ENCODE measurements at regions not wholly inside any gene's neighbourhood (a gene's known extent, or its start where the extent isn't known, plus 50 kb on each side); places are given as distances from the start of the nearest gene placed in this dataset.
A peak's percentile ranks its signal among the peaks of the same experiment; 100 is the strongest.
"Not testable (repeated sequence)": the region's sequence is repeated elsewhere in the genome, so short reads cannot be mapped to it uniquely, and the experiment has no call there.

DNA sequence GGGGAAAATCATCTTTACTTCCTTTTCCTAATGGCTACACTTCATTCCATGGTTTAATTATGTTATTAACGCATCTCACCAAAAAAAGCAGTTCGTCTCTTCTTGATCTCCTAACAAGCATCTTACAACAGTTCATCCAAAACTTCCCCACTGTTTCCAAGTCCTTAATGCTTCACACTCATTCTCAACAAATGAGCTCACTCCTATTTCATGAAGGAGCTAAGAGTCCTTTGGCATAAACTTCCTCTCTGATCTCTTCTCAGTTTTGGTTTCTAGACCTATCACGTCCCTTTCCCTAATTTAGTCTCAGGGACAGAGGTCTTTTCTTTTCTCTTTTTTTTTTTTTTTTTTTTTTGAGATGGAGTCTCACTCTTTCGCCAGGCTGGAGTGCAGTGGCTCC is 205.9 kb upstream of the SLC39A10 start:
- DNase-seq: no peak

GRCh38 chr2:195450552-195451113 is 206.4 kb upstream of the SLC39A10 start:
- no peak for DNase-seq

GRCh38 chr2:195447323-195447975 is 209.6 kb upstream of the SLC39A10 start:
- DNase-seq: no peak

- DNase-seq: no peak
Observed at GRCh38 chr2:195445639-195446038, 211.4 kb upstream of the SLC39A10 start.

- no peak for DNase-seq
Observed at GRCh38 chr2:195443926-195444325, 213.1 kb upstream of the SLC39A10 start.

- DNase-seq: no peak
Observed at GRCh38 chr2:195442458-195443175, 214.4 kb upstream of the SLC39A10 start.

DNA sequence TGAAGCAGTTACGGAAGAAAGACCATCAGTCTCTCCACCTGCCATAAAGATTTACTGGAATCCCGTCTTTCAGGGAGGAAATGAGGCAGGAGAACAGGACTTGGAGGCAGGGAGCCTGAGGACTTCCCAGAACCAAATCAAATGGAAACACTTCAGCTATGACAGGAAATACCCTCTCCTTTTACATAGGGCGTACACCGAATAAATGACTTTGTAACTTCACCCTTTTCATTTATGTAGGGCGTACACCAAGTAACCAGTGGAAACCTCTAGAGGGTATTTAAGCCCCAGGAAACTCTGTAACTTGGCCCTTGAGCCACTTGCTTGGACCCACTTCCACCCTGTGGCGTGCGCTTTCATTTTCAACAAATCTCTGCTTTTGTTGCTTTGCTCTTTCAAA is 218.3 kb upstream of the SLC39A10 start:
- no peak for DNase-seq

DNA sequence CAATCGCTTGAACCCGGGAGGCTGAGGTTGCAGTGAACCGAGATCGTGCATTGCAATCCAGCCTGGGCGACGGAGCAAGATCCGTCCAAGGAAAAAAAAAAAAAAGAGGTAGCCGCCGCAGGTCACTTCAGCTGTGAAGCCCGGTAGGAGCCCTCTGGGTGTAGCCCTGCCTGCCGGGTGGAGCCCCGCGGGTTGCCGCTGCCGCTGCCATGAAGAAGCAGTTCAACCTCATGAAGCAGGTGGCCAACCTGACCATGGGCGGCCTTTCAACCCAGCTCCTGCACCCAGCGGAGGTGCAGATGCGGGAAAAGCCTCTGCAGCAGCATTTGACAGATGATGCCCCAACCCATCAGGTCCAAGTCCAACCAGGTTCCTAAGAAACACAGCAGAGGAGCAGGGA is 219.5 kb upstream of the SLC39A10 start:
- DNase-seq: no peak

GRCh38 chr2:195434346-195434745 is 222.7 kb upstream of the SLC39A10 start:
- no peak for DNase-seq

GRCh38 chr2:195433729-195434128 is 223.3 kb upstream of the SLC39A10 start:
- DNase-seq: not testable (repeated sequence)

DNA sequence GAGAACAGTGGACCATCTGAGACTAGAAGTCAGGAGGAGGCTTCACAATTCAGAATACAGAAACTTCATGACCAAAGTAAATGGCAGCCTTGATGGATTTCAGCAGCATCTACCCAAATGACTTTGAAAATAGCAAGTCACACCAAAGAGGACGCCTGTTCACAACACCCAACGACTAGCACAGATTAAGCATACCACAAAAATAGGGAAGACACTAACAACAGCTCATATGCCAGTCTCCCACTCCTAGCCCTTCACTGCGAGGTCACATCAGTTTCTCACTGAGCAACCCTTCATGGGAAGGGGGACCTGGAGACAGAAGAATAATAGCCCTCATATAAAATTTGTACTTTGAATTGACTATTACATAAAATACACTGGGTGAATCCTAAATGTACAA is 228.4 kb upstream of the SLC39A10 start:
- DNase-seq: no peak

GRCh38 chr2:195425328-195425727 is 231.7 kb upstream of the SLC39A10 start:
- no peak for DNase-seq

- no peak for DNase-seq
Observed at GRCh38 chr2:195419033-195419432, 238.0 kb upstream of the SLC39A10 start.

DNA sequence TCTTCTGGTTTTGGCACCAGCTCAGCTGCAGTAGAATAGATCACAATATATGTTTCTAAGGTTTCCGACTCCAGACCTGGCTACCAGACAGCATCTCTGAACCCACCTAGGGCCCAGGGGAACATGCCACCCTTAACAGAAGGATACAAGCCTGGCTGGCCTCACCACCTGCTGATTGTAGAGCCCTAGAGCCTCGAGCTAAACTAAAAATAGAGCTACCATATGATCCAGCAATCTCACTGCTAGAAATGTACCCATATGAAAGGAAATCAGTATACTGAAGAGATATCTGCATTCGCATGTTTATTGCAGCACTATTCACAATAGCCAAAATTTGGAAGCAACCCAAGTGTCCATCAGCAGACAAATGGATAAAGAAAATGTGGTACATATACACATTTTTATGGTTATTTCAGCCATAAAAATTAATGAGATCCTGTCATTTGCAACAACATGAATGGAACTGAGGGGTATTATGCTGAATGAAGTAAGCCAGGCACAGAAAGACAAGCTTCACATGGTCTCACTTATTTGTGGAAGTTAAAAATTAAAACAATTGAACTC is 242.4 kb upstream of the SLC39A10 start:
- peak; percentile 18 to 47 for DNase-seq

- DNase-seq: no peak
Observed at GRCh38 chr2:195413944-195414343, 243.1 kb upstream of the SLC39A10 start.

DNA sequence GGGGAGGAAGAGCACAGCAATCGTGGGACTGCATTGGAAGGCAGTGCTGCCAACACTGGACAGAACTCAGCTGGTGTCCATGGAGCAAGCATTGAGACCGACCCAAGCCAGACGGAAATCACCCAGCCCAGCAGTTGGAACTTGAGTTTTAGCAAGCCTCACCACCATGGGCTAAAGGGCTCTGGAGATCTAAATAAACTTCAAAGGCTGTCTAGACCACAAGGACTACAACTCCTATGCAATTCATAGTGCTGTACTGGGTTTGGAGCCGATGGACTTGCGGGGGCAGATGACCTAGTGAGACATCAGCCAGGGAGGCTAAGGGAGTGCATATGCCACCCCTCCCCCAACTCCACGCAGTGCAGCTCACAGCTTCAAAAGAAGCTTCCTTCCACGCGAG is 243.6 kb upstream of the SLC39A10 start:
- no peak for DNase-seq

- no peak for DNase-seq
Observed at GRCh38 chr2:195411219-195411687, 245.8 kb upstream of the SLC39A10 start.

GRCh38 chr2:195410074-195410671 is 246.9 kb upstream of the SLC39A10 start:
- no peak for DNase-seq

DNA sequence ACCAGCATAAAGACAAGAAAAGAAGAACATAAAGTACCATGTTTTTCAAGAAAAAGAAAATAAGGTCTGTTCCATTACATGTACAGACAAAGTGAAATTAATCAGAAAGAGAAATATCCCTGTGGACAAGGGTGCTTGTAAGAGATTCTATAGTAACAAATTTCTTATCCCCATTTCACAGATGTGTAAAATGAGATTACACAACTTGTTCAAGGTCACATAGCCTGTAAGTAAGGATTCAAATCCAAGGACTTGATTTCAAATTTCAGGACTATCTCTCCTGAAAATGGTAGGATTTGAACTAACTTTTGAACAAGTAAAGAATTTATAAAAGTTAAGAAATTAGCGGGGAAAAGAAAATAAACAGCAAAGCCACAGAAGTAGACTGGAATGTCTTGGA is 248.2 kb upstream of the SLC39A10 start:
- DNase-seq: no peak

DNA sequence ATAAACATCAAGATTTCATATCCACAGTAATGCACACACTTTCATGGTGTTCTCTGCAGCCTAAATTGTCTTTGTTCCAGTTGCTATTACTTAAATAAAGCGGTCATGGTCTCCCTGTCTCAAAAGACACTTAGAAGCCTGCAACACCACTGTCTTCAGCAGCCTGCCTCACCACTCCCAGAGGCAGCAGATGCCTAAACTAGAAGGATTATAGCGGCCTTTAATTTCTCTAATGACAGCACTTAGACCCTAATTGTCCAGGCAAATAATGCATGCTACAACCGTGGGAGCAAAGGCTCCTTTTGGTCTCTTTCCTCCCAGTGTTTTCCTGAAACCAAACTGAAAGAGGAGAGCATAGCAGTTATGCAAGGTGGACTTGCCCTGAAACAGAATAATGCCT is 248.8 kb upstream of the SLC39A10 start:
- DNase-seq: peak in 1 of 2 experiments; percentile 19

DNA sequence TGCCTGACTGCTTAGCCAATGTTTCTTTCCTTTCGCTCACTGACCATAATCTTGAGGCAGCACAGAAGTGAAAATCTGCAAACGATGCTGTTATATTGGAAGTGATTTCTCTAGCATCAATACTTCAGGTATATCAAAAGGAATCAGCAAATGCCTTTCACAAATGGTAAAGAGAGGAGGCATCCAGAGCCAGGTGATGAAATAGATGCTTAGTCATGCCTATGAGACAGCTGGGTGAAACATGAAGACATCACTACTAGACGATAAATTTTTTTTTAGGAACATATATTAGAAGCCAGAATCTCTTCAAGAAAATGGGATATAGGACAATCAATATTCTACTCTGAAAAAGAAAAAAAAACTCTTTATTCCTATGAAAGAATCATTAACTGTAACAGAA is 249.2 kb upstream of the SLC39A10 start:
- no peak for DNase-seq

GRCh38 chr2:195406886-195407603 is 250.0 kb upstream of the SLC39A10 start:
- no peak for DNase-seq

DNA sequence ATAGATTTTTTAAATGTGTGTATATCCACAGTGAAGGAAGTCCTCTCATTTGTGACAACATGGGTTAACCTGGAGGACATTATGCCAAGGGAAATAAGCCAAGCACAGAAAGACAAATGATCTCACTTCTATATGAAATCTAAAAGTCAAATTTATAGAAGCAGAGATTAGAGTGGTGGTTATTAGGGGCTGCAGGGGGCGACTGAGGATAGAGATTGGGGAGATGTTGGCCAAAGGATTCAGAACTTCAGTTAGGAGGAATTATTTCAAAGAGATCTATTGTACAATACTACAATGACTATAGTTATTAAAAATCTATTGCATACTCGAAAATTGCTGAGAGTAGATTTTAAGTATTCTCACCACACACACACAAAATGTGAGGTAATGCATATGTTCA is 252.4 kb upstream of the SLC39A10 start:
- no peak for DNase-seq
